ENCODE measurements at regions not wholly inside any gene's neighbourhood (a gene's known extent, or its start where the extent isn't known, plus 50 kb on each side); places are given as distances from the start of the nearest gene placed in this dataset.
"Not testable (repeated sequence)": the region's sequence is repeated elsewhere in the genome, so short reads cannot be mapped to it uniquely, and the experiment has no call there.

DNA sequence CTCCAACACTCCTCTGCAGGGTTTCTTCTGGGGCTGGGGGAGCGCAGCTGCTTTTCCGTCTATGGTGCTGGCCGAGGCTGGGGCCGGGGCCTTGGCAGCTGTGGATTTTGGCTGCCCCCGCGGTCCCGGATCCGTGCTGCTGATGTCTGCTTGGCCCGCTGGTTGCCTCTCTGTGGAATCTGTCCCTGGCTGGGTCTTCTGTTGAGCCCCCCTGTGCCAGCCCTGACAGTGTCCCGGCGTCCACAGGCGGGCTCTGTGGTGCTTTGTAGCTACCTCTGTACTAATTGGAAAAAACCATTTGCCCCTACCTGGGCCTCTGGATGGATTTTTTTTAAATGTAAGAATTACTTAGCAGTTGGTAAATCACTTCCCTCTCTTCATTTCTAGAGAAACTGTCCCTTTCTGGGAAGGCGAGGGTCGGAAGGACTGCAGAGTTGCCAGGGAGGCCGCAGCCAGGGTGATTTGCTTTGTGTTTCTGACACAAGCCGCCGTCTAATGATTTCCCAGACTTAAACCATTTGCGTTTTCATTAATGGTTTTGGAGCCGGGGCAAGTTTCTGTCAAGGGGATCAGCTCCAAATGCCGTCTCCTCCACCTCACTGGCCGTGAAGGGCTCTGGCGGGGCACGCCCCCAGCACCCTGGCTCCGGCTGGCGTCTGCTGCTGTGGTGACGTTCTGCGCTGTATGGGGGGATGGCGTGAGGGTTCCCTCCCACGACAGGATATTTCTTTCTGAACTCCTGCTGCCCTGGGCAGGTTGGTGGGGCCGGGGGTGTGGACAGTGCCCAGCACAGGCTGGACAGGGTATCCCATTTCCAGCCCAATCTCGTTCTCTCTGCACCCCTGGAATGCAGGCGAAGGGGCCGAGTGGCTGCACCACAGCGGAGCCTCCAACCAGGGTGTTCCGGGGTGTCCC is 201.7 kb downstream of the LAT start:
- TF ChIP-seq, protein P1, sequence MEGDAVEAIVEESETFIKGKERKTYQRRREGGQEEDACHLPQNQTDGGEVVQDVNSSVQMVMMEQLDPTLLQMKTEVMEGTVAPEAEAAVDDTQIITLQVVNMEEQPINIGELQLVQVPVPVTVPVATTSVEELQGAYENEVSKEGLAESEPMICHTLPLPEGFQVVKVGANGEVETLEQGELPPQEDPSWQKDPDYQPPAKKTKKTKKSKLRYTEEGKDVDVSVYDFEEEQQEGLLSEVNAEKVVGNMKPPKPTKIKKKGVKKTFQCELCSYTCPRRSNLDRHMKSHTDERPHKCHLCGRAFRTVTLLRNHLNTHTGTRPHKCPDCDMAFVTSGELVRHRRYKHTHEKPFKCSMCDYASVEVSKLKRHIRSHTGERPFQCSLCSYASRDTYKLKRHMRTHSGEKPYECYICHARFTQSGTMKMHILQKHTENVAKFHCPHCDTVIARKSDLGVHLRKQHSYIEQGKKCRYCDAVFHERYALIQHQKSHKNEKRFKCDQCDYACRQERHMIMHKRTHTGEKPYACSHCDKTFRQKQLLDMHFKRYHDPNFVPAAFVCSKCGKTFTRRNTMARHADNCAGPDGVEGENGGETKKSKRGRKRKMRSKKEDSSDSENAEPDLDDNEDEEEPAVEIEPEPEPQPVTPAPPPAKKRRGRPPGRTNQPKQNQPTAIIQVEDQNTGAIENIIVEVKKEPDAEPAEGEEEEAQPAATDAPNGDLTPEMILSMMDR (IDR thresholded peaks at IDR 0.05): not testable (repeated sequence)
- not testable (repeated sequence) for TF ChIP-seq POLR2A (IDR thresholded peaks at IDR 0.05)
